Nephron (organoid): ENCODE measurements at regions not wholly inside any gene's neighbourhood (a gene's known extent, or its start where the extent isn't known, plus 50 kb on each side); places are given as distances from the start of the nearest gene placed in this dataset.

Experiments used
- H3K27ac Mint-ChIP-seq, 3 experiments: 2 replicates each; pipeline ENCODE4 v1.8.0; 2020; ENCODE audit warnings: mixed read lengths in 3 of 3, mild to moderate bottlenecking in 2 of 3, moderate library complexity in 1 of 3
- H3K27me3 Mint-ChIP-seq: 2 replicates; pipeline ENCODE4 v1.8.0; 2021; ENCODE audit warnings: low read depth, mild to moderate bottlenecking, moderate library complexity, mixed read lengths
- H3K36me3 Mint-ChIP-seq: 2 replicates; pipeline ENCODE4 v1.8.0; 2020; ENCODE audit warnings: low read depth, mixed read lengths
- H3K4me1 Mint-ChIP-seq: 2 replicates; pipeline ENCODE4 v1.8.0; 2020; ENCODE audit warnings: mixed read lengths
- H3K4me3 Mint-ChIP-seq, 3 experiments: 2 replicates each; pipeline ENCODE4 v1.8.0; 2020; ENCODE audit warnings: mild to moderate bottlenecking in 3 of 3, mixed read lengths in 3 of 3, moderate library complexity in 2 of 3
- H3K9me3 Mint-ChIP-seq: 2 replicates; pipeline ENCODE4 v1.8.0; 2020; ENCODE audit warnings: mixed read lengths
- CTCF ChIP-seq, 3 experiments: fragments of 200-600 bp; sonication (generic); IDR thresholded peaks; one replicate each; pipeline ENCODE4 v1.5.0; 2021; ENCODE audit warnings: antibody characterized with exemption in 3 of 3; ENCODE audit not compliant: unreplicated experiment in 3 of 3

GRCh38 chr12:13670285-13670866 is 311.0 kb downstream of the GRIN2B start:
- no peak for TF ChIP-seq CTCF (IDR thresholded peaks at IDR 0.05; ENCODE audit: unreplicated experiment in 3 of 3)
- peak overlapping the region; percentile 37 to 67 (median 57) for H3K27ac Mint-ChIP-seq
- no peaks in the 10 kb centered on the region for H3K9me3 Mint-ChIP-seq
- H3K27me3 Mint-ChIP-seq: no peaks in the 10 kb centered on the region
- no peaks in the 10 kb centered on the region for H3K36me3 Mint-ChIP-seq
- H3K4me1 Mint-ChIP-seq: peaks cover 29% of the 10 kb centered on the region
- H3K4me3 Mint-ChIP-seq: no peak overlapping the region

- Mint-ChIP-seq H3K4me1 (peaks cover 29% of the 10 kb centered on the region), H3K36me3 (no peaks in the 10 kb centered on the region), H3K4me3 (no peak overlapping the region), H3K9me3 (no peaks in the 10 kb centered on the region), H3K27ac (no peak overlapping the region), H3K27me3 (no peaks in the 10 kb centered on the region)
- no peak for TF ChIP-seq CTCF (IDR thresholded peaks at IDR 0.05; ENCODE audit: unreplicated experiment in 3 of 3)
These were observed 312.5 kb downstream of the GRIN2B start for GRCh38 chr12:13668880-13669279.

GRCh38 chr12:13666806-13667205 is 314.6 kb downstream of the GRIN2B start:
- Mint-ChIP-seq H3K4me3 (no peak overlapping the region), H3K4me1 (peaks cover 29% of the 10 kb centered on the region), H3K9me3 (no peaks in the 10 kb centered on the region), H3K36me3 (no peaks in the 10 kb centered on the region), H3K27me3 (no peaks in the 10 kb centered on the region), H3K27ac (no peak overlapping the region)
- peak; percentile 16 to 32 (median 23) for TF ChIP-seq CTCF (IDR thresholded peaks at IDR 0.05; ENCODE audit: unreplicated experiment in 3 of 3)

DNA sequence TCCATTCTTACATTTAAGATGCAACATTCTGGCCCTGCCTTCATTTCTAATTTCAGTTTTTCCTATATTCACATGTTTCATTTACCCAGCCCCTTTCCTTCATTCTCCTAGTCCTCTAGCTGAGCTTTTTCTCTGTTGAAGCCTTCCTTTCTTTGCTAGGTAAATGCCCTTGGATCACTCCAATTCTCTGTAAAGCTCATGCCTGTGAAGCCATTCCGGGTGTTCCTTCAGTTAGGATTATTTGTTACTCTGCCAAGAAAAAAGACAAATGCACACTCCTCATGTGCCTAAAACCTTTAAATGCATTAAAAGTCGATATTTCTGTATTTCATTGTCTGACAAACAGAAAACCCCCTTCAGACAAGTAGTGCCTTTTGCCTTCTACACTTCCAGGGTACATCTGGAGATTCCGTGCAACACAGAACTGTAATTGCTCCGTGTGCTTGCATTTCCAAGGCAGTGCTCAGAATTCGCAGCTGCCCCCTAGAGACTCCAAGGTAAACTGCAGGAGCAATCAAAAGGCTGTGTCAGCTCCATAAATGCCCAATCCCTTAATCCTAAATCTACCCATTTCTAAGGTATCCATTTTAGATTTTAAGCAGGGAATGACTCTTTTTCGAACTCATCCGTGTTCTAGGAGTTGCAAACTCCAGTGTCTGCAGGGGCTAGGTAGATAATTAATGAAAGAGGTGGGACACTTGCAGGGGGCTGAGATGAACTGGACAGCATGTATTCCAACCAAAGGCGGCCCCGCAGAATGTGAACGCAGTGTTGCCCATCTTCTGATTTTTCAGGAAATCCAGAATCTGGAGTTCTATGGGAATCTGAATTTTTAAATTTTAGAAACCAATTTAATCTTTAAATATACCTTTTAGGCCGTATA is 320.2 kb downstream of the GRIN2B start:
- no peak overlapping the region for H3K4me3 Mint-ChIP-seq
- no peaks in the 10 kb centered on the region for H3K9me3 Mint-ChIP-seq
- peaks cover 5% of the 10 kb centered on the region for H3K27me3 Mint-ChIP-seq
- TF ChIP-seq CTCF (IDR thresholded peaks at IDR 0.05; ENCODE audit: unreplicated experiment in 3 of 3): peak; percentile 83 to 91 (median 86)
- no peaks in the 10 kb centered on the region for H3K4me1 Mint-ChIP-seq
- no peaks in the 10 kb centered on the region for H3K36me3 Mint-ChIP-seq
- H3K27ac Mint-ChIP-seq: peak overlapping the region in 1 of 3 experiments; percentile 4

DNA sequence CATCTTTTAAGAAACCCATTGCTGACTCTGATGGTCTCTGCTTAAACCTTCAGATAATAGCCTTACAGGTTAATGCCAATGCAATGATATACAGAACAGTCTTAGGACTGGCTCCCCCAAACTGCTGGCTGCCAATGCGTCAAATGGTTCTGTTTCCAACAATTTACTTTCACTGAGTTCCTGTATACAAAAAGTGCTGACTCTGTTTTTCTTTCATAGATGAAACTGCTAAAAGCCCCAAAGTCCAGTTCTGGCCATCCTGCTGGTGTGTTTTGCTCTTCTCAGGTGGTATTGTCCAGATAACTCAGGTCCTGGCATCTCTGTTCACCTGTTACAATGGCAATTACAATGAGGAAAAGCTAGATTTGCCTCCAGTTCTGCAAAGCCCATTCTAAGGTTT is 326.9 kb downstream of the GRIN2B start:
- Mint-ChIP-seq H3K27ac (no peak overlapping the region), H3K9me3 (no peaks in the 10 kb centered on the region), H3K27me3 (no peaks in the 10 kb centered on the region), H3K4me1 (no peaks in the 10 kb centered on the region), H3K36me3 (no peaks in the 10 kb centered on the region), H3K4me3 (no peak overlapping the region)
- TF ChIP-seq CTCF (IDR thresholded peaks at IDR 0.05; ENCODE audit: unreplicated experiment in 3 of 3): no peak
